ENCODE measurements at regions not wholly inside any gene's neighbourhood (a gene's known extent, or its start where the extent isn't known, plus 50 kb on each side); places are given as distances from the start of the nearest gene placed in this dataset.
"Not testable (repeated sequence)": the region's sequence is repeated elsewhere in the genome, so short reads cannot be mapped to it uniquely, and the experiment has no call there.

- peak; percentile 8 for DNase-seq (ENCODE audit: low read depth)
Measured at GRCh38 chr1:121573881-121574504, 389.2 kb downstream of the SRGAP2C start.

GRCh38 chr1:121574505-121574899 lies 389.7 kb downstream of the SRGAP2C start:
- DNase-seq (ENCODE audit: low read depth): not testable (repeated sequence)

- not testable (repeated sequence) for DNase-seq (ENCODE audit: low read depth)
Measured at GRCh38 chr1:121582898-121583297, 398.1 kb downstream of the SRGAP2C start.

DNA sequence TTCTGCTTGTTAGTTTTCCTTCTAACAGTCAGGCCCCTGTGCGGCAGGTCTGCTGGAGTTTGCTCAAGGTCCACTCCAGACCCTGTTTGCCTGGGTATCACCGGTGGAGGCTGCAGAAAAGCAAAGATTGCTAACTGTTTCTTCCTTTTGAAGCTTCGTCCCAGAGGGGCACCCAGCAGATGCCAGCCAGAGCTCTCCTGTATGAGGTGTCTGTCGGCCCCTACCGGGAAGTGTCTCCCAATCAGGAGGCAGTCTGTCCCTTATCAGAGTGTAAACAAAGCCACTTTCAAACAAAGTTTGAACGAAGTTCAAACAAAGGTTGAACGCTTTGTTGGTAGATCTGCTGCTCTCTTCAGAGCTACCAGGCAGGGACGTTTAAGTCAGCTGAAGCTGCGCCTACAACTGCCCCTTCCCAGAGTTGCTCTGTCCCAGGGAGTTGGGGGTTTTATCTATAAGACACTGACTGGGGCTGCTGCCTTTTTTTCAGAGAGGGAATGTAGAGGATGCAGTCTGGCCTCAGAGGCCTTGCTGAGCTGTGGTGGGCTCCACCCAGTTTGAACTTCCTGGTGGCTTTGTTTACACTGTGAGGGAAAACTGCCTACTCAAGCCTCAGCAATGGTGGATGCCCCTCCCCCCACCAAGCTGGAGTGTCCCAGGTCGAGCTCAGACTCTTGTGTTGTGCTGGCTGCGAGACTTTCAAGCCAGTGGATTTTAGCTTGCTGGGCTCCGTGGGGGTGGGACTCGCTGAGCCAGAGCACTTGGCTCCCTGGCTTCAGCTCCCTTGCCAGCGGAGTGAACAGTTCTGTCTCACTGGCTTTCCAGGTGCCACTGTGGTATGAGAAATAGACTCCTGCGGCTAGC lies 401.8 kb downstream of the SRGAP2C start:
- DNase-seq (ENCODE audit: low read depth): no peak

DNA sequence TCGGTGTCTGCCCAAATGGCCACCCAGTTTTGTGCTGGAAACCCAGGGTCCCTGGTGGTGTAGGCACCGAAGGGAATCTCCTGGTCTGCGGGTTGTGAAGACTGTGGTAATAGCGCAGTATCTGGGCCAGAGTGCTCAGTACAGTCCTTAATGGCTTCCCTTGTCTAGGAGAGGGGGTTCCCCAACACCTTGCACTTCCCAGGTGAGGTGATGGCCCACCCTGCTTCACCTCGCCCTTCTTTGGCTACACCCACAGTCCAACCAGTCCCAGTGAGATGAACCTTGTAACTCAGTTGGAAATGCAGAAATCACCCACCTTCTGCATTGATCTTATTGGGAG lies 402.4 kb downstream of the SRGAP2C start:
- no peak for DNase-seq (ENCODE audit: low read depth)

DNA sequence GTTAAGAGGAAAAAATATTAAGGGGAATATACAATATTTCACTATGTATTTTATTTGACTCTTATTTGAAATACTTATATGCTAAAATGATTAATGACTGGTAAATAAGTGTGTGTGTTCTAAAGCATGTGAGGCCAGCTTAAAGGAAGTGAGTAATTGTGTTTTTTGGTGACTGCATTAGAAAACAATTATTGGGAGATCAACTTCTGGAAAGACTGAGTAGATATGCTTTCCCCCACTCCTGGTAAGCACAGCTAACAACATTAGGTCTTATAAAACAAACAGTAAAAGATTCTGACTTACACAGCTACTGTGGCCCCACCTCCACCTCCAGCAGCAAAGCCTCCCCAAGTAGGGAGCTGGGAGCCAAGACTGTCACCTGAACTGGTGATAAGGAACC lies 403.0 kb downstream of the SRGAP2C start:
- DNase-seq (ENCODE audit: low read depth): no peak

GRCh38 chr1:121594096-121594495 lies 409.3 kb downstream of the SRGAP2C start:
- no peak for DNase-seq (ENCODE audit: low read depth)

- DNase-seq (ENCODE audit: low read depth): no peak
Measured at GRCh38 chr1:121595089-121595488, 410.3 kb downstream of the SRGAP2C start.

GRCh38 chr1:121604843-121605444 lies 420.2 kb downstream of the SRGAP2C start:
- not testable (repeated sequence) for DNase-seq (ENCODE audit: low read depth)

GRCh38 chr1:121607499-121607898 lies 422.7 kb downstream of the SRGAP2C start:
- not testable (repeated sequence) for DNase-seq (ENCODE audit: low read depth)
